Medulla oblongata (tissue), 1 donor: ENCODE measurements at regions not wholly inside any gene's neighbourhood (a gene's known extent, or its start where the extent isn't known, plus 50 kb on each side); places are given as distances from the start of the nearest gene placed in this dataset.

Experiments
- DNase-seq: peaks from one replicate; pipeline ENCODE4 v3.0.0-alpha.2; 2015; ENCODE audit errors: extremely low spot score

- no peak for DNase-seq
Measured at GRCh38 chr4:182163180-182163579, 80.0 kb upstream of the TENM3 start.

- no peak for DNase-seq
Measured at GRCh38 chr4:182169572-182169971, 73.6 kb upstream of the TENM3 start.

GRCh38 chr4:182169987-182170386 is 73.2 kb upstream of the TENM3 start:
- DNase-seq, result no peak

- DNase-seq, result no peak
Measured at GRCh38 chr4:182170417-182170935, 72.7 kb upstream of the TENM3 start.

- no peak for DNase-seq
Measured at GRCh38 chr4:182174979-182175378, 68.2 kb upstream of the TENM3 start.

GRCh38 chr4:182175788-182176519 is 67.2 kb upstream of the TENM3 start:
- no peak for DNase-seq

- no peak for DNase-seq
Measured at GRCh38 chr4:182177166-182177565, 66.0 kb upstream of the TENM3 start.

- DNase-seq, result no peak
Measured at GRCh38 chr4:182179105-182179504, 64.1 kb upstream of the TENM3 start.

GRCh38 chr4:182179751-182180150 is 63.5 kb upstream of the TENM3 start:
- no peak for DNase-seq

- peak; percentile 13 for DNase-seq
Measured at GRCh38 chr4:182185491-182185890, 57.7 kb upstream of the TENM3 start.

GRCh38 chr4:182187674-182188073 is 55.5 kb upstream of the TENM3 start:
- DNase-seq, result no peak

- DNase-seq, result no peak
Measured at GRCh38 chr4:182188622-182189021, 54.6 kb upstream of the TENM3 start.

- no peak for DNase-seq
Measured at GRCh38 chr4:182189103-182189878, 53.9 kb upstream of the TENM3 start.

GRCh38 chr4:182190306-182190705 is 52.9 kb upstream of the TENM3 start:
- no peak for DNase-seq

- no peak for DNase-seq
Measured at GRCh38 chr4:182192511-182193181, 50.6 kb upstream of the TENM3 start.

GRCh38 chr4:182193311-182193710 is 49.9 kb upstream of the TENM3 start:
- DNase-seq, result no peak
